Spleen (tissue), 11 donors: ENCODE measurements at regions not wholly inside any gene's neighbourhood (a gene's known extent, or its start where the extent isn't known, plus 50 kb on each side); places are given as distances from the start of the nearest gene placed in this dataset.
"Not testable (repeated sequence)": the region's sequence is repeated elsewhere in the genome, so short reads cannot be mapped to it uniquely, and the experiment has no call there.

Experiments
- DNase-seq: peaks from one replicate; pipeline ENCODE4 v3.0.0-alpha.2; 2020
- H3K27ac ChIP-seq, 8 donors: fragments of 200-600 bp; sonication (generic) in 7 of 8; 1 replicate in 4 of 8; 2 replicates in 4 of 8; pipeline versions ENCODE4 v1.5.0 to v1.8.0; 2016 to 2021; ENCODE audit warnings: inconsistent platforms in 4 of 8, mild to moderate bottlenecking in 4 of 8, moderate library complexity in 1 of 8
- H3K27me3 ChIP-seq, 7 donors: fragments of 200-600 bp; sonication (generic) in 6 of 7; replicated peaks in 1 of 7; 1 replicate in 4 of 7; 2 replicates in 3 of 7; pipeline versions ENCODE4 v1.5.0 to v1.8.0; 2016 to 2021; ENCODE audit warnings: inconsistent platforms in 3 of 7, mild to moderate bottlenecking in 1 of 7
- H3K36me3 ChIP-seq, 6 donors: fragments of 200-600 bp; sonication (generic) in 5 of 6; 1 replicate in 4 of 6; 2 replicates in 2 of 6; pipeline versions ENCODE4 v1.5.0 to v1.8.0; 2016 to 2021; ENCODE audit warnings: inconsistent platforms in 2 of 6
- H3K4me1 ChIP-seq, 6 donors: fragments of 200-600 bp; sonication (generic) in 5 of 6; 1 replicate in 3 of 6; 2 replicates in 3 of 6; pipeline versions ENCODE4 v1.5.0 to v1.8.0; 2016 to 2021; ENCODE audit warnings: inconsistent platforms in 3 of 6
- H3K4me3 ChIP-seq, 8 donors: fragments of 200-600 bp; sonication (generic) in 7 of 8; 1 replicate in 4 of 8; 2 replicates in 4 of 8; pipeline versions ENCODE4 v1.5.0 to v1.8.0; 2016 to 2021; ENCODE audit warnings: inconsistent platforms in 4 of 8, mild to moderate bottlenecking in 4 of 8, moderate library complexity in 2 of 8
- H3K9me3 ChIP-seq, 8 donors: fragments of 200-600 bp; sonication (generic) in 7 of 8; 1 replicate in 4 of 8; 2 replicates in 4 of 8; pipeline versions ENCODE4 v1.5.0 to v1.8.0; 2016 to 2021; ENCODE audit warnings: inconsistent platforms in 4 of 8
- CTCF ChIP-seq, 11 experiments: fragments of 200-600 bp in 7 of 11; fragments of 450-650 bp in 4 of 11; sonication (generic) in 4 of 11; IDR thresholded peaks in 8 of 11; conservative IDR thresholded peaks in 3 of 11; 1 replicate in 7 of 11; 2 replicates in 4 of 11; pipeline versions ENCODE4 v1.4.0 to v1.8.0; 2016 to 2021; ENCODE audit warnings: antibody characterized with exemption in 11 of 11, inconsistent platforms in 4 of 11, mild to moderate bottlenecking in 1 of 11
- POLR2A ChIP-seq, 3 donors: fragments of 450-650 bp; IDR thresholded peaks; one replicate each; pipeline ENCODE4 v1.5.1; 2017; ENCODE audit warnings: antibody characterized with exemption in 3 of 3, mild to moderate bottlenecking in 1 of 3
- POLR2AphosphoS5 ChIP-seq, 3 donors: sonication (generic); formaldehyde crosslinking; IDR thresholded peaks; one replicate each; pipeline ENCODE4 v1.5.1; 2017; ENCODE audit warnings: antibody characterized with exemption in 3 of 3
- WGBS, 5 donors: extraction: QIAGEN DNeasy Blood & Tissue Kit in 3 of 5; methylation state at CpG; one replicate each; pipeline versions ENCODE4 v1.1.5 to v1.1.7; 2013 to 2018; 5-methylcytosine and 5-hydroxymethylcytosine counted together
- intact Hi-C: fragments of 100-400 bp; cut with DNase I; formaldehyde crosslinking; loops from one replicate; pipeline ENCODE4 v1.15.0; 2023; ENCODE audit warnings: low total_unique reads
- donor health status: healthy with polysubstance abuse.
- donor health status: DM: no; HTN: no; CAD: no; lungs with moderate emphysema.
- donor health status: DM: no; HTN: no; CAD: no.
- donor health status: Bipolar disorder and iron deficiency.
- donor health status: healthy.
- donor health status: DM: no; HTN: no; CAD: no.
- donor health status: DM: yes; HTN: yes; CAD: no.

- no peak for DNase-seq
- no peaks in the 10 kb centered on the region for H3K4me1 ChIP-seq
- no peak overlapping the region for H3K27ac ChIP-seq
- TF ChIP-seq POLR2AphosphoS5 (IDR thresholded peaks at IDR 0.05) = no peak
- no peak for TF ChIP-seq CTCF (IDR thresholded peaks at IDR 0.05 in 8 of 11, conservative IDR thresholded peaks at IDR 0.05 in 3 of 11)
- no peak for TF ChIP-seq POLR2A (IDR thresholded peaks at IDR 0.05)
- intact Hi-C loops = no loop called here
- H3K9me3 ChIP-seq = peaks cover 0 to 12% (median 3%) of the 10 kb centered on the region in 8 donors
- H3K4me3 ChIP-seq = no peak overlapping the region
- H3K36me3 ChIP-seq = no peaks in the 10 kb centered on the region
- no peaks in the 10 kb centered on the region for H3K27me3 ChIP-seq
- WGBS, 5 donors = 52 to 87% (median 78%) methylated on average over 6 of the region's 6 CpGs
Measured at GRCh38 chr2:208782097-208782496, 375.5 kb downstream of the PTH2R start.

DNA sequence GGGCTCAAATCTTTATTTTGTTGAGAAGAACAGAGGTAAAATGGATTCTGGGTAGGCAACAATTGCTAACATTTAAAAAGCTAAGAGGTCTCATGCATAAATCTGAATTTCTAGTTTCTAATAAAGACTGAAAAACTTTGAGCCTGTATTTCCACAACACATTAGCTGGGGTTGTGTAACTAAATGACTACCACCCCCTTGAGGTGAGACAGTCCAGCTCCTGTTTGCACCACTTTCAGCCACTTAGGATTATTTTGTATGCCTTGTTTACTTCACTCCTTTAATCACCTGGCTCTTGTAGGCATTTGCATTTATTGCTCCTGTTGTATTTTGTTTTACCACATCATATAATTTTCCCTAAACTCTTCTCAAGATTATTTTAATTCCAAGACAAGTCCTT is 376.6 kb downstream of the PTH2R start:
- DNase-seq = no peak
- Histone ChIP-seq H3K4me1 (no peaks in the 10 kb centered on the region), H3K27me3 (no peaks in the 10 kb centered on the region), H3K27ac (no peak overlapping the region), H3K4me3 (no peak overlapping the region), H3K36me3 (no peaks in the 10 kb centered on the region), H3K9me3 (peaks cover 0 to 12% (median 3%) of the 10 kb centered on the region in 8 donors)
- intact Hi-C loops = no loop called here
- TF ChIP-seq CTCF (IDR thresholded peaks at IDR 0.05 in 8 of 11, conservative IDR thresholded peaks at IDR 0.05 in 3 of 11) (no peak), POLR2A (IDR thresholded peaks at IDR 0.05) (no peak), POLR2AphosphoS5 (IDR thresholded peaks at IDR 0.05) (no peak)

- H3K4me3 ChIP-seq, H3K36me3 ChIP-seq, intact Hi-C loops, H3K4me1 ChIP-seq, DNase-seq, H3K27ac ChIP-seq, H3K27me3 ChIP-seq: not testable (repeated sequence)
- 83 to 89% (median 87%) methylated on average over 9 of the region's 9 CpGs for WGBS, 5 donors
- peaks cover 0 to 16% (median 5%) of the 10 kb centered on the region in 8 donors for H3K9me3 ChIP-seq
Measured at GRCh38 chr2:208784774-208785173, 378.2 kb downstream of the PTH2R start.

GRCh38 chr2:208791257-208791656 is 384.7 kb downstream of the PTH2R start:
- no peak overlapping the region for H3K27ac ChIP-seq
- TF ChIP-seq POLR2AphosphoS5 (IDR thresholded peaks at IDR 0.05) (no peak), POLR2A (IDR thresholded peaks at IDR 0.05) (no peak), CTCF (IDR thresholded peaks at IDR 0.05 in 8 of 11, conservative IDR thresholded peaks at IDR 0.05 in 3 of 11) (no peak)
- intact Hi-C loops = no loop called here
- no peak for DNase-seq
- peaks cover 0 to 5% (median 0%) of the 10 kb centered on the region in 8 donors for H3K9me3 ChIP-seq
- H3K36me3 ChIP-seq = no peaks in the 10 kb centered on the region
- H3K27me3 ChIP-seq = no peaks in the 10 kb centered on the region
- WGBS, 5 donors = 73 to 92% (median 78%) methylated on average over 6 of the region's 6 CpGs
- no peaks in the 10 kb centered on the region for H3K4me1 ChIP-seq
- no peak overlapping the region for H3K4me3 ChIP-seq

GRCh38 chr2:208792766-208793165 is 386.2 kb downstream of the PTH2R start:
- no peak for DNase-seq
- no peaks in the 10 kb centered on the region for H3K4me1 ChIP-seq
- TF ChIP-seq CTCF (IDR thresholded peaks at IDR 0.05 in 8 of 11, conservative IDR thresholded peaks at IDR 0.05 in 3 of 11) (no peak), POLR2AphosphoS5 (IDR thresholded peaks at IDR 0.05) (no peak), POLR2A (IDR thresholded peaks at IDR 0.05) (no peak)
- no peaks in the 10 kb centered on the region for H3K36me3 ChIP-seq
- intact Hi-C loops = no loop called here
- 82 to 90% (median 87%) methylated on average over 8 of the region's 8 CpGs for WGBS, 5 donors
- peaks cover 0 to 5% (median 0%) of the 10 kb centered on the region in 8 donors for H3K9me3 ChIP-seq
- H3K4me3 ChIP-seq = no peak overlapping the region
- H3K27me3 ChIP-seq = no peaks in the 10 kb centered on the region
- H3K27ac ChIP-seq = no peak overlapping the region
